CD4-positive, alpha-beta T cell (primary cell): ENCODE measurements at regions not wholly inside any gene's neighbourhood (a gene's known extent, or its start where the extent isn't known, plus 50 kb on each side); places are given as distances from the start of the nearest gene placed in this dataset.

ENCODE experiments used
- ATAC-seq: fragments of 200-7000 bp; cut with Tn5 transposase; one replicate; pipeline ENCODE4 v1.10.0; 2022; ENCODE audit warnings: mild to moderate bottlenecking; ENCODE audit not compliant: poor library complexity
- CTCF ChIA-PET: fragments of 350-600 bp; sonication (Branson Sonifier 250); formaldehyde crosslinking; loops from one replicate; lab custom pipeline; 2021; ENCODE audit warnings: antibody characterized with exemption, inconsistent platforms; lab: Charles Lee
- POLR2A ChIA-PET: fragments of 350-600 bp; sonication (Branson Sonifier 250); formaldehyde crosslinking; loops from one replicate; lab custom pipeline; 2021; ENCODE audit warnings: antibody characterized with exemption, inconsistent platforms; lab: Charles Lee
- DNase-seq, 14 experiments: peaks; one replicate each; pipeline ENCODE4 v3.0.0-alpha.2; 2013 to 2020; ENCODE audit warnings: mixed read lengths in 2 of 14
- H3K27ac ChIP-seq, 2 donors: one replicate each; pipeline versions ENCODE4 v1.5.1 to v1.7.0; 2013; ENCODE audit warnings: low read length in 2 of 2, low read depth in 1 of 2, mild to moderate bottlenecking in 1 of 2
- H3K27me3 ChIP-seq, 2 experiments: 1 replicate in 1 of 2; 2 replicates in 1 of 2; pipeline versions ENCODE4 v1.6.1 to v1.7.0; 2013; ENCODE audit warnings: low read length in 2 of 2, control low read depth in 1 of 2, mild to moderate bottlenecking in 1 of 2, moderate library complexity in 1 of 2; ENCODE audit not compliant: insufficient read depth in 2 of 2, control insufficient read depth in 1 of 2
- H3K36me3 ChIP-seq: one replicate; pipeline ENCODE4 v1.6.1; 2013; ENCODE audit warnings: low read length, control low read depth; ENCODE audit not compliant: insufficient read depth
- H3K4me1 ChIP-seq: one replicate; pipeline ENCODE4 v1.6.1; 2013; ENCODE audit warnings: low read length, control low read depth; ENCODE audit not compliant: insufficient read depth
- H3K4me3 ChIP-seq: one replicate; pipeline ENCODE4 v1.5.1; 2013; ENCODE audit warnings: mild to moderate bottlenecking, low read length, moderate library complexity
- H3K9me3 ChIP-seq, 2 experiments: 1 replicate in 1 of 2; 2 replicates in 1 of 2; pipeline versions ENCODE4 v1.6.1 to v1.7.0; 2013; ENCODE audit warnings: low read length in 2 of 2, mild to moderate bottlenecking in 2 of 2, control low read depth in 1 of 2, moderate library complexity in 1 of 2; ENCODE audit not compliant: control insufficient read depth in 1 of 2, insufficient read depth in 1 of 2
- H3K27ac Mint-ChIP-seq: one replicate; pipeline ENCODE4 v1.8.0; 2020; ENCODE audit warnings: mixed read lengths
- H3K27me3 Mint-ChIP-seq: one replicate; pipeline ENCODE4 v1.8.0; 2021; ENCODE audit warnings: mixed read lengths
- H3K36me3 Mint-ChIP-seq: one replicate; pipeline ENCODE4 v1.8.0; 2021; ENCODE audit warnings: low read depth, mixed read lengths
- H3K4me1 Mint-ChIP-seq: one replicate; pipeline ENCODE4 v1.8.0; 2021; ENCODE audit warnings: low read depth, mixed read lengths
- H3K4me3 Mint-ChIP-seq: one replicate; pipeline ENCODE4 v1.8.0; 2020; ENCODE audit warnings: mild to moderate bottlenecking, mixed read lengths
- H3K9me3 Mint-ChIP-seq: one replicate; pipeline ENCODE4 v1.8.0; 2020; ENCODE audit warnings: mixed read lengths
- CTCF ChIP-seq: fragments of 200-600 bp; IDR thresholded peaks from one replicate; pipeline ENCODE4 v1.8.0; 2022; ENCODE audit warnings: antibody characterized with exemption, mild to moderate bottlenecking
- intact Hi-C, 2 experiments: fragments of 100-400 bp; cut with DNase I in 1 of 2; cut with micrococcal nuclease in 1 of 2; formaldehyde crosslinking; loops; one replicate each; pipeline versions ENCODE4 v1.15.1 to v1.9.0; 2023 to 2025; cut with DNase I, micrococcal nuclease

DNA sequence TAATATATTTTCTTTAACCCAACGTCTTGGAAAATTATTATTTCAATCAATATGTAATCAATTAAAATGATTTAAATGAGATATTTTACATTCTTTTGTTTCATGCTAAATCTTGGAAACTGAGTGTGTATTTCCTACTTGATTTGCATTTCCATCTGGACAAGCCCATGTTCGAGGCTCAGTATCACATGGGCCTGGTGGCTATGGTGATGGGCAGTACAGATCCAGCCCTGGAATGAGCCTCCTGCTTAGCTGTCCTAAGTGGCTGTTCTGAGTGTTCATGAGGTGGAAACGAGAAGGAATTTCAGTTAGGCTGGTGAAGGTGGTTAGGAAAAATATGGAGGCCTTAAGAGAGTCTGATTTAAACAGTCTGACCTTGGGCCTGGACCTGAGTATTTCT lies 73.0 kb upstream of the ATXN1 start:
- TF ChIP-seq CTCF: no peak
- Mint-ChIP-seq H3K9me3 (no peaks in the 10 kb centered on the region), H3K27me3 (no peaks in the 10 kb centered on the region), H3K4me3 (no peak overlapping the region), H3K4me1 (peaks cover 31% of the 10 kb centered on the region), H3K27ac (no peak overlapping the region), H3K36me3 (no peaks in the 10 kb centered on the region)
- Histone ChIP-seq H3K36me3 (no peaks in the 10 kb centered on the region), H3K4me1 (peaks cover 14% of the 10 kb centered on the region), H3K4me3 (no peak overlapping the region), H3K27ac (no peak overlapping the region), H3K27me3 (no peaks in the 10 kb centered on the region), H3K9me3 (no peaks in the 10 kb centered on the region)
- ChIA-PET POLR2A (no interaction called here), CTCF (no interaction called here)
- intact Hi-C loops: no loop called here
- no peak for DNase-seq
- no peak for ATAC-seq

GRCh38 chr6:16832721-16833120 lies 71.5 kb upstream of the ATXN1 start:
- H3K36me3 Mint-ChIP-seq: no peaks in the 10 kb centered on the region
- H3K4me1 Mint-ChIP-seq: peaks cover 19% of the 10 kb centered on the region
- ATAC-seq (no peak), DNase-seq (no peak)
- no peaks in the 10 kb centered on the region for H3K9me3 Mint-ChIP-seq
- H3K27me3 Mint-ChIP-seq: no peaks in the 10 kb centered on the region
- ChIA-PET CTCF (no interaction called here), POLR2A (no interaction called here)
- intact Hi-C loops: no loop called here
- H3K27ac Mint-ChIP-seq: no peak overlapping the region
- no peaks in the 10 kb centered on the region for H3K36me3 ChIP-seq
- TF ChIP-seq CTCF: no peak
- no peaks in the 10 kb centered on the region for H3K27me3 ChIP-seq
- no peaks in the 10 kb centered on the region for H3K9me3 ChIP-seq
- no peak overlapping the region for H3K27ac ChIP-seq
- no peak overlapping the region for H3K4me3 ChIP-seq
- peaks cover 8% of the 10 kb centered on the region for H3K4me1 ChIP-seq
- no peak overlapping the region for H3K4me3 Mint-ChIP-seq

- no peak overlapping the region for H3K4me3 Mint-ChIP-seq
- CTCF ChIA-PET: no interaction called here
Measured at GRCh38 chr6:16832043-16832567, 70.8 kb upstream of the ATXN1 start.

More at GRCh38 chr6:16832043-16832567, 70.8 kb upstream of the ATXN1 start:
- Mint-ChIP-seq H3K4me1 (peaks cover 13% of the 10 kb centered on the region), H3K27me3 (no peaks in the 10 kb centered on the region), H3K27ac (no peak overlapping the region), H3K9me3 (no peaks in the 10 kb centered on the region), H3K36me3 (no peaks in the 10 kb centered on the region)
- H3K27me3 ChIP-seq: no peaks in the 10 kb centered on the region
- intact Hi-C loops: no loop called here
- POLR2A ChIA-PET: no interaction called here
- no peaks in the 10 kb centered on the region for H3K36me3 ChIP-seq
- peaks cover 7% of the 10 kb centered on the region for H3K4me1 ChIP-seq
- H3K27ac ChIP-seq: no peak overlapping the region
- H3K4me3 ChIP-seq: no peak overlapping the region
- peak in 2 of 14 experiments; percentile 10 to 33 for DNase-seq
- no peak for ATAC-seq
- no peak for TF ChIP-seq CTCF
- H3K9me3 ChIP-seq: no peaks in the 10 kb centered on the region
